ENCODE measurements at regions not wholly inside any gene's neighbourhood (a gene's known extent, or its start where the extent isn't known, plus 50 kb on each side); places are given as distances from the start of the nearest gene placed in this dataset.
A peak's percentile ranks its signal among the peaks of the same experiment; 100 is the strongest.

- DNase-seq (ENCODE audit: low read depth in 1 of 2, low spot score in 1 of 2), result no peak
- WGBS (ENCODE audit: missing lambda C conversion rate), result 22% methylated on average over 1 of the region's 1 CpG
- FAIRE-seq, result no peak
- Histone ChIP-seq H3K27ac (no peak overlapping the region), H3K4me2 (no peak overlapping the region), H3K4me1 (peaks cover 3% of the 10 kb centered on the region), H3K9me3 (no peaks in the 10 kb centered on the region), H3K4me3 (no peak overlapping the region)
- no peak for ATAC-seq
- CTCF ChIA-PET, result no interaction called here
- POLR2A ChIA-PET, result no interaction called here
- no peak for TF ChIP-seq NFE2L2 (conservative IDR thresholded peaks at IDR 0.05; ENCODE audit: low read length)
- no peak for TF ChIP-seq POLR2AphosphoS2 (conservative IDR thresholded peaks at IDR 0.05; ENCODE audit: low read length)
- TF ChIP-seq ESRRA (IDR thresholded peaks at IDR 0.05; ENCODE audit: borderline replicate concordance, low read length), result no peak
- no peak for TF ChIP-seq NPAS2 (CRISPR knock-in tag; IDR thresholded peaks at IDR 0.05; ENCODE audit: borderline replicate concordance)
- TF ChIP-seq PBX3 (IDR thresholded peaks at IDR 0.05), result no peak
- TF ChIP-seq MAFK (IDR thresholded peaks at IDR 0.05; ENCODE audit: partially characterized antibody), result peak; percentile 30
- no peak for TF ChIP-seq RFX5 (IDR thresholded peaks at IDR 0.05)
These were observed 117.9 kb upstream of the UBE2E2 start for GRCh38 chr3:23085261-23085660.

- ATAC-seq (no peak), DNase-seq (ENCODE audit: low read depth in 1 of 2, low spot score in 1 of 2) (no peak), FAIRE-seq (no peak)
- no peak for TF ChIP-seq FOXS1 (CRISPR knock-in tag; IDR thresholded peaks at IDR 0.05)
- TF ChIP-seq MYC (IDR thresholded peaks at IDR 0.05; ENCODE audit: borderline replicate concordance, low read length), result no peak
- no peak for TF ChIP-seq MAFK (IDR thresholded peaks at IDR 0.05; ENCODE audit: partially characterized antibody)
- TF ChIP-seq ZNF302 (CRISPR knock-in tag; IDR thresholded peaks at IDR 0.05), result no peak
- no peak for TF ChIP-seq JUNB (IDR thresholded peaks at IDR 0.05)
- no peak for TF ChIP-seq POLR2AphosphoS2 (conservative IDR thresholded peaks at IDR 0.05; ENCODE audit: low read length)
- TF ChIP-seq EHMT2 (IDR thresholded peaks at IDR 0.05; ENCODE audit: low read depth), result no peak
- no peak for TF ChIP-seq MAZ (IDR thresholded peaks at IDR 0.05; ENCODE audit: borderline replicate concordance, low read depth, low read length)
- TF ChIP-seq BCL3 (IDR thresholded peaks at IDR 0.05), result no peak
- no peak for TF ChIP-seq ESRRA (IDR thresholded peaks at IDR 0.05; ENCODE audit: borderline replicate concordance, low read length)
- TF ChIP-seq E2F6 (IDR thresholded peaks at IDR 0.05; ENCODE audit: borderline replicate concordance, low read depth), result no peak
- TF ChIP-seq PHF8 (IDR thresholded peaks at IDR 0.05; ENCODE audit: borderline replicate concordance, low read depth), result no peak
- no peak for TF ChIP-seq HDAC2 (IDR thresholded peaks at IDR 0.05)
- no peak for TF ChIP-seq JUN (IDR thresholded peaks at IDR 0.05)
- TF ChIP-seq ZSCAN20 (CRISPR knock-in tag; IDR thresholded peaks at IDR 0.05), result no peak
- no peak for TF ChIP-seq TFCP2L1 (CRISPR knock-in tag; IDR thresholded peaks at IDR 0.05)
- no peak for TF ChIP-seq REST (IDR thresholded peaks at IDR 0.05)
- no peak for TF ChIP-seq EP300 (IDR thresholded peaks at IDR 0.05)
- no peak for TF ChIP-seq FOSB (CRISPR knock-in tag; IDR thresholded peaks at IDR 0.05)
- POLR2A ChIA-PET, result no interaction called here
- CTCF ChIA-PET, result no interaction called here
- no peaks in the 10 kb centered on the region for H3K4me1 ChIP-seq
- H3K9me3 ChIP-seq, result no peaks in the 10 kb centered on the region
- H3K27ac ChIP-seq, result no peak overlapping the region
- WGBS (ENCODE audit: missing lambda C conversion rate), result 70% methylated on average over 4 of the region's 4 CpGs
- no peak overlapping the region for H3K4me2 ChIP-seq
- H3K4me3 ChIP-seq, result no peak overlapping the region
These were observed 116.8 kb upstream of the UBE2E2 start for GRCh38 chr3:23086331-23086730.
